DND-41 (cell line): ENCODE measurements at regions not wholly inside any gene's neighbourhood (a gene's known extent, or its start where the extent isn't known, plus 50 kb on each side); places are given as distances from the start of the nearest gene placed in this dataset.

ENCODE experiments used
- ATAC-seq: fragments of 200-7000 bp; cut with Tn5 transposase; 3 replicates; pipeline ENCODE4 v1.9.1; 2021; ENCODE audit warnings: low read depth; ENCODE audit not compliant: insufficient read depth
- DNase-seq: peaks from one replicate; pipeline ENCODE4 v3.0.0-alpha.2; 2020
- H2AFZ ChIP-seq: 2 replicates; pipeline ENCODE4 v1.6.0; 2012; ENCODE audit warnings: low read depth, low read length
- H3K27ac ChIP-seq: 2 replicates; pipeline ENCODE4 v1.5.1; 2012; ENCODE audit warnings: low read length, inconsistent platforms
- H3K27me3 ChIP-seq: fragments of 200-600 bp; sonication (generic); 2 replicates; pipeline ENCODE4 v1.6.0; 2012; ENCODE audit warnings: low read length, mild to moderate bottlenecking, inconsistent platforms; ENCODE audit not compliant: insufficient read depth, poor library complexity
- H3K36me3 ChIP-seq: 2 replicates; pipeline ENCODE4 v1.5.1; 2012; ENCODE audit warnings: low read length, inconsistent platforms; ENCODE audit not compliant: insufficient read depth
- H3K4me1 ChIP-seq: 2 replicates; pipeline ENCODE4 v1.5.1; 2012; ENCODE audit warnings: mild to moderate bottlenecking, low read length; ENCODE audit not compliant: insufficient read depth
- H3K4me2 ChIP-seq: 2 replicates; pipeline ENCODE4 v1.6.0; 2012; ENCODE audit warnings: mild to moderate bottlenecking, moderate library complexity, low read length, inconsistent platforms; ENCODE audit not compliant: insufficient read depth
- H3K4me3 ChIP-seq, 2 experiments: fragments of 200-600 bp in 1 of 2; shearing (Covaris generic) in 1 of 2; 2 replicates each; pipeline ENCODE4 v1.5.1; 2012 to 2016; ENCODE audit warnings: inconsistent platforms in 2 of 2, low read length in 2 of 2, mild to moderate bottlenecking in 2 of 2, low read depth in 1 of 2, moderate library complexity in 1 of 2
- H3K79me2 ChIP-seq: 2 replicates; pipeline ENCODE4 v1.6.0; 2012; ENCODE audit warnings: low read length, inconsistent platforms; ENCODE audit not compliant: insufficient read depth
- H3K9ac ChIP-seq: 2 replicates; pipeline ENCODE4 v1.6.0; 2012; ENCODE audit warnings: low read depth, mild to moderate bottlenecking, inconsistent platforms, low read length, moderate library complexity
- H3K9me3 ChIP-seq: 2 replicates; pipeline ENCODE4 v1.5.1; 2012; ENCODE audit warnings: low read length, moderate library complexity, mild to moderate bottlenecking, inconsistent platforms; ENCODE audit not compliant: insufficient read depth, severe bottlenecking
- H4K20me1 ChIP-seq: 2 replicates; pipeline ENCODE4 v1.6.0; 2012; ENCODE audit warnings: low read length; ENCODE audit not compliant: insufficient read depth
- EZH2 ChIP-seq: IDR thresholded peaks from 3 replicates; pipeline ENCODE4 v1.6.1; 2012; ENCODE audit warnings: borderline replicate concordance, low read depth, mild to moderate bottlenecking, moderate library complexity, low read length, inconsistent platforms; ENCODE audit not compliant: severe bottlenecking
- TF ChIP-seq, protein P1 (sequence below): IDR thresholded peaks from 2 replicates; pipeline ENCODE4 v1.5.1; 2012; ENCODE audit warnings: borderline replicate concordance, low read length, moderate library complexity, mild to moderate bottlenecking; ENCODE audit not compliant: poor library complexity, severe bottlenecking; ENCODE audit errors: extremely low read depth

DNA sequence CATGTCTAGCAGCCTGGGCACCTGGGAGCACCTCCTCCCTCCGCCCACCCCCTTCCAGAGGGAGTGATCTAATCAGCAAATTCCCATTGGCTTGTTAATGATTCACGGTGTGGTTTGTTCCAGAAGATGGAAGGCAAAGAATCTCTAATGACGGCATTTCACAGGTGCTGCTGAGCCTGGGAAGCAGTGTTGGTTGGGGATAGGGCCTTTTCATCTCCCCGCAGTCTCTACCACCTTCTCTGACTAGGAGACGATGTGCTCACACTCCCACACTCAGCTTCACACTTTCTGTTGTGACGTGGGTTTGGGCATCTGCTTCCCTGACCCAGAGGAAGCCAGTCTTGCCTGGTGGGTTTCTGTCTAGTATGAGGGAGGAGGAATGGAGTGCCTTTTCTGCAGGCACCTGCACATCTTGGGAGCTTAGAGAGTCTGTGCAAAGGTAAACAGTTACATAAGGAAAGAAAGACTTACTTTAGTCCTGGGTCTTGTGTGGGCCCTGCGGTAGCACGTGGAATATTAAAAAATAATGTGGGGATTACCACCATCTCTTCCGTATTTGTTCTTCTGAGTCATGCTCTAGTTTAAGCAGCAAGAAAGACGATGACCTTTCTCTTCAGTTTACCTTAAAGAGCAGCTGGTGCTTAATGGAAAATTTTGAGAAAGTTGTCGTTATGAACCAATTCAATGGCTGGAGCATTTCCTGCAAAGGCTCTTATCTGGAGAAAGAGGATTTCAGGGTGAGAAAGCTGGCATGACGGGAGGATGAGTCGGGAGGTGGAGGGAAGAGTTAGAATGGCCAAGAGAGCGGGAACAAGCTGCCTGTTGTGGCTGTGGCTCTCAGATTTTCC is 70.6 kb upstream of the ARHGAP5 start:
- Histone ChIP-seq H4K20me1 (no peaks in the 10 kb centered on the region), H3K4me1 (no peaks in the 10 kb centered on the region), H3K9ac (no peak overlapping the region), H3K36me3 (no peaks in the 10 kb centered on the region), H3K4me3 (no peak overlapping the region), H3K4me2 (no peak overlapping the region), H3K79me2 (no peaks in the 10 kb centered on the region), H3K27ac (no peak overlapping the region), H3K27me3 (no peaks in the 10 kb centered on the region), H3K9me3 (no peaks in the 10 kb centered on the region), H2AFZ (no peak overlapping the region)
- ATAC-seq, result no peak
- TF ChIP-seq, protein P1, sequence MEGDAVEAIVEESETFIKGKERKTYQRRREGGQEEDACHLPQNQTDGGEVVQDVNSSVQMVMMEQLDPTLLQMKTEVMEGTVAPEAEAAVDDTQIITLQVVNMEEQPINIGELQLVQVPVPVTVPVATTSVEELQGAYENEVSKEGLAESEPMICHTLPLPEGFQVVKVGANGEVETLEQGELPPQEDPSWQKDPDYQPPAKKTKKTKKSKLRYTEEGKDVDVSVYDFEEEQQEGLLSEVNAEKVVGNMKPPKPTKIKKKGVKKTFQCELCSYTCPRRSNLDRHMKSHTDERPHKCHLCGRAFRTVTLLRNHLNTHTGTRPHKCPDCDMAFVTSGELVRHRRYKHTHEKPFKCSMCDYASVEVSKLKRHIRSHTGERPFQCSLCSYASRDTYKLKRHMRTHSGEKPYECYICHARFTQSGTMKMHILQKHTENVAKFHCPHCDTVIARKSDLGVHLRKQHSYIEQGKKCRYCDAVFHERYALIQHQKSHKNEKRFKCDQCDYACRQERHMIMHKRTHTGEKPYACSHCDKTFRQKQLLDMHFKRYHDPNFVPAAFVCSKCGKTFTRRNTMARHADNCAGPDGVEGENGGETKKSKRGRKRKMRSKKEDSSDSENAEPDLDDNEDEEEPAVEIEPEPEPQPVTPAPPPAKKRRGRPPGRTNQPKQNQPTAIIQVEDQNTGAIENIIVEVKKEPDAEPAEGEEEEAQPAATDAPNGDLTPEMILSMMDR, result no peak
- no peak for TF ChIP-seq EZH2
- DNase-seq, result no peak

DNA sequence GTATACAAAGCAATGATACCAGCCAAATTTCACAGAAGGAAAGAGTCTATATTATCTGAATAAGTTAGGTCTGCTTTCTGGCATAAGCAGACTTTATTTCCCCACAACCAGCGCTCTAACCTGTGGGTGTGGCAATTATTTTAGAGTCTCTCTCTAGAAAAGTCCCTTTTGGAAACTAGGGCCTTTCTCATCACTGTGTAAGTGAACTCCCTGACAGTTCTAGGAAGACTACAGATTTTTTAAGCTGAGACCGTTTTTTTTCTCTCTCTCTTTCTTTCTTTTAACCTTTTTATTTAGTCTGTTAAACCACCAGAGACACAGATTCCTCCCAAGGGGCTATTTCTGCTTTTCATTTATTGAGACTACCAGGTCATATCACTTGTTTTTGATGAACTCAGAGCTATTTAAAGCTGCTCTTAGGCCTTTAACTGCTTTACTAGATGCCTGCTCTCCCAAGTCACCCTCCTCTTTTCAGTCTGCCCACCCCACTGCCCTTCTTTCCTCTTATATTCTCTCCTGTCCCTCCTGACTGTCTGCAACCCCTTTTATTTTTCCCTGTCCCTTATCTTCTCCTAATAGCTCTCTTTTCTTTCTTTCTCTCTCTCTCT is 69.2 kb upstream of the ARHGAP5 start:
- Histone ChIP-seq H4K20me1 (no peaks in the 10 kb centered on the region), H2AFZ (no peak overlapping the region), H3K36me3 (no peaks in the 10 kb centered on the region), H3K4me3 (no peak overlapping the region), H3K4me1 (no peaks in the 10 kb centered on the region), H3K27me3 (no peaks in the 10 kb centered on the region), H3K9me3 (no peaks in the 10 kb centered on the region), H3K9ac (no peak overlapping the region), H3K79me2 (no peaks in the 10 kb centered on the region), H3K4me2 (no peak overlapping the region), H3K27ac (no peak overlapping the region)
- DNase-seq, result no peak
- ATAC-seq, result no peak
- TF ChIP-seq, protein P1, result no peak
- no peak for TF ChIP-seq EZH2

DNA sequence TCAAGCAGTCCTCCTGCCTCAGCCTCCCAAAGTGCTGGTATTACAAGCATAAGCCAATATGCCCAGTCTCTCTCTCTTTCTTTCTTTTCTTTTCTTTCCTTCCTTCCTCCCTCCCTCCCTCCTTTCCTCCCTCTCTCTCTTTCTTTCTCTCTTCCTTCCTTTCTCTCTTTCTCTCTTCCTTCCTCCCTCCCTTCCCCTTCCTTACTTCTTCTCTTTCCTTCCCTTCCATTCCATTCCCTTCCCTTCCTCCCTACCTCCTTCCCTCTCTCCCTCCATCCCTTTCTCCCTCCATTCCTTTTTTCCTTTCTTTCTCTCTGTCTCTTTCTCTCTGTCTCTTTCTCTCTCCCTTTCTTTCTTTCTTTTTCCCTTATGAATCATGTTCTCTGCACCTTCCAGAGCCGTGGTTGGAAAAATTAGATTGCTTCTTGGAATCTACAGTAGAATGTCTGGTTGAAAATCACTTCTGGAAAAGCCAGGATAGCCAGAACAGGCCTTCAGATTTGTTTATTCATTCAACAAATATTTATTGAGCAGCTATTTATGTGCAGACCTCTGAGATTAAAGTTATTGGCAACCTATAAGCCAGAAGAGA is 68.4 kb upstream of the ARHGAP5 start:
- H3K4me2 ChIP-seq, result no peak overlapping the region
- no peaks in the 10 kb centered on the region for H4K20me1 ChIP-seq
- H3K36me3 ChIP-seq, result no peaks in the 10 kb centered on the region
- no peaks in the 10 kb centered on the region for H3K9me3 ChIP-seq
- H3K27me3 ChIP-seq, result no peaks in the 10 kb centered on the region
- no peak overlapping the region for H3K4me3 ChIP-seq
- ATAC-seq, result no peak
- no peak overlapping the region for H2AFZ ChIP-seq
- no peaks in the 10 kb centered on the region for H3K79me2 ChIP-seq
- H3K4me1 ChIP-seq, result no peaks in the 10 kb centered on the region
- no peak overlapping the region for H3K27ac ChIP-seq
- DNase-seq, result no peak
- H3K9ac ChIP-seq, result no peak overlapping the region
- TF ChIP-seq, protein P1, result no peak
- no peak for TF ChIP-seq EZH2
